Smooth muscle cell (in vitro differentiated cells): ENCODE measurements at regions not wholly inside any gene's neighbourhood (a gene's known extent, or its start where the extent isn't known, plus 50 kb on each side); places are given as distances from the start of the nearest gene placed in this dataset.

Experiments
- DNase-seq: peaks from one replicate; lab custom pipeline; 2025; ENCODE audit not compliant: unreplicated experiment; lab: John Stamatoyannopoulos, UW
- H2AFZ ChIP-seq: fragments of 200-600 bp; sonication (generic); 2 replicates; pipeline ENCODE4 v1.6.0; 2016; ENCODE audit warnings: antibody characterized with exemption, low read depth, mild to moderate bottlenecking
- H3F3A ChIP-seq: fragments of 200-600 bp; sonication (generic); 2 replicates; pipeline ENCODE4 v1.6.0; 2017; ENCODE audit warnings: antibody characterized with exemption, low read depth
- H3K27ac ChIP-seq: fragments of 200-600 bp; sonication (generic); 2 replicates; pipeline ENCODE4 v1.5.1; 2016; ENCODE audit warnings: low read depth, mild to moderate bottlenecking
- H3K27me3 ChIP-seq: fragments of 200-600 bp; sonication (generic); 2 replicates; pipeline ENCODE4 v1.6.1; 2016; ENCODE audit warnings: low read depth, mild to moderate bottlenecking
- H3K36me3 ChIP-seq: fragments of 200-600 bp; sonication (generic); 2 replicates; pipeline ENCODE4 v1.5.1; 2016; ENCODE audit warnings: low read depth
- H3K4me1 ChIP-seq: fragments of 200-600 bp; sonication (generic); 2 replicates; pipeline ENCODE4 v1.5.1; 2016; ENCODE audit warnings: low read depth
- H3K4me2 ChIP-seq: fragments of 200-600 bp; sonication (generic); 2 replicates; pipeline ENCODE4 v1.6.0; 2016; ENCODE audit warnings: mild to moderate bottlenecking
- H3K4me3 ChIP-seq: fragments of 200-600 bp; sonication (generic); 2 replicates; pipeline ENCODE4 v1.5.1; 2016; ENCODE audit warnings: mild to moderate bottlenecking
- H3K79me2 ChIP-seq: fragments of 200-600 bp; sonication (generic); 2 replicates; pipeline ENCODE4 v1.6.0; 2016; ENCODE audit warnings: low read depth, mild to moderate bottlenecking
- H3K9ac ChIP-seq: fragments of 200-600 bp; sonication (generic); 2 replicates; pipeline ENCODE4 v1.6.0; 2016; ENCODE audit warnings: low read depth
- H3K9me3 ChIP-seq: fragments of 200-600 bp; sonication (generic); replicated peaks from 2 replicates; pipeline ENCODE4 v1.5.1; 2016; ENCODE audit warnings: low read depth
- H4K20me1 ChIP-seq: fragments of 200-600 bp; sonication (generic); 2 replicates; pipeline ENCODE4 v1.6.0; 2016; ENCODE audit warnings: low read depth
- WGBS: methylation state at CpG from one replicate; pipeline ENCODE4 v1.1.7; 2016; ENCODE audit warnings: low lambda C conversion rate; 5-methylcytosine and 5-hydroxymethylcytosine counted together
- TF ChIP-seq, protein P1 (sequence below): fragments of 200-600 bp; sonication (generic); IDR thresholded peaks from 2 replicates; pipeline ENCODE4 v1.5.1; 2017; ENCODE audit warnings: borderline replicate concordance, mild to moderate bottlenecking, antibody characterized with exemption; ENCODE audit not compliant: insufficient read depth, poor library complexity, severe bottlenecking

GRCh38 chr13:27673911-27674310 lies 52.2 kb downstream of the POLR1D start:
- DNase-seq: no peak
- Histone ChIP-seq H3K9ac (no peak overlapping the region), H4K20me1 (no peaks in the 10 kb centered on the region), H3K36me3 (no peaks in the 10 kb centered on the region), H3K4me2 (no peak overlapping the region), H3K27ac (no peak overlapping the region), H3K79me2 (no peaks in the 10 kb centered on the region), H3K4me1 (no peaks in the 10 kb centered on the region), H3F3A (no peaks in the 10 kb centered on the region), H3K27me3 (no peaks in the 10 kb centered on the region), H2AFZ (no peak overlapping the region), H3K9me3 (no peaks in the 10 kb centered on the region), H3K4me3 (no peak overlapping the region)
- TF ChIP-seq, protein P1, sequence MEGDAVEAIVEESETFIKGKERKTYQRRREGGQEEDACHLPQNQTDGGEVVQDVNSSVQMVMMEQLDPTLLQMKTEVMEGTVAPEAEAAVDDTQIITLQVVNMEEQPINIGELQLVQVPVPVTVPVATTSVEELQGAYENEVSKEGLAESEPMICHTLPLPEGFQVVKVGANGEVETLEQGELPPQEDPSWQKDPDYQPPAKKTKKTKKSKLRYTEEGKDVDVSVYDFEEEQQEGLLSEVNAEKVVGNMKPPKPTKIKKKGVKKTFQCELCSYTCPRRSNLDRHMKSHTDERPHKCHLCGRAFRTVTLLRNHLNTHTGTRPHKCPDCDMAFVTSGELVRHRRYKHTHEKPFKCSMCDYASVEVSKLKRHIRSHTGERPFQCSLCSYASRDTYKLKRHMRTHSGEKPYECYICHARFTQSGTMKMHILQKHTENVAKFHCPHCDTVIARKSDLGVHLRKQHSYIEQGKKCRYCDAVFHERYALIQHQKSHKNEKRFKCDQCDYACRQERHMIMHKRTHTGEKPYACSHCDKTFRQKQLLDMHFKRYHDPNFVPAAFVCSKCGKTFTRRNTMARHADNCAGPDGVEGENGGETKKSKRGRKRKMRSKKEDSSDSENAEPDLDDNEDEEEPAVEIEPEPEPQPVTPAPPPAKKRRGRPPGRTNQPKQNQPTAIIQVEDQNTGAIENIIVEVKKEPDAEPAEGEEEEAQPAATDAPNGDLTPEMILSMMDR: no peak
- WGBS: 83% methylated on average over 1 of the region's 1 CpG

GRCh38 chr13:27678306-27679040 lies 56.8 kb downstream of the POLR1D start:
- TF ChIP-seq, protein P1: no peak
- Histone ChIP-seq H3K36me3 (no peaks in the 10 kb centered on the region), H3K4me3 (no peak overlapping the region), H3F3A (no peaks in the 10 kb centered on the region), H4K20me1 (no peaks in the 10 kb centered on the region), H3K79me2 (no peaks in the 10 kb centered on the region), H3K4me1 (no peaks in the 10 kb centered on the region), H3K9me3 (no peaks in the 10 kb centered on the region), H3K27ac (no peak overlapping the region), H3K27me3 (peaks cover 15% of the 10 kb centered on the region), H2AFZ (no peak overlapping the region), H3K9ac (no peak overlapping the region), H3K4me2 (no peak overlapping the region)
- 71% methylated on average over 6 of the region's 6 CpGs for WGBS
- no peak for DNase-seq

- H3K79me2 ChIP-seq: no peaks in the 10 kb centered on the region
- no peak overlapping the region for H3K4me2 ChIP-seq
- H3K4me1 ChIP-seq: no peaks in the 10 kb centered on the region
- TF ChIP-seq, protein P1: no peak
- WGBS: 100% methylated on average over 1 of the region's 1 CpG
- H3K4me3 ChIP-seq: no peak overlapping the region
- H2AFZ ChIP-seq: no peak overlapping the region
- H3K9ac ChIP-seq: no peak overlapping the region
- no peak for DNase-seq
- no peaks in the 10 kb centered on the region for H3K36me3 ChIP-seq
- no peaks in the 10 kb centered on the region for H3K9me3 ChIP-seq
- H3K27me3 ChIP-seq: peaks cover 15% of the 10 kb centered on the region
- H3K27ac ChIP-seq: no peak overlapping the region
- H3F3A ChIP-seq: no peaks in the 10 kb centered on the region
- H4K20me1 ChIP-seq: no peaks in the 10 kb centered on the region
Measured at GRCh38 chr13:27679396-27679795, 57.7 kb downstream of the POLR1D start.

DNA sequence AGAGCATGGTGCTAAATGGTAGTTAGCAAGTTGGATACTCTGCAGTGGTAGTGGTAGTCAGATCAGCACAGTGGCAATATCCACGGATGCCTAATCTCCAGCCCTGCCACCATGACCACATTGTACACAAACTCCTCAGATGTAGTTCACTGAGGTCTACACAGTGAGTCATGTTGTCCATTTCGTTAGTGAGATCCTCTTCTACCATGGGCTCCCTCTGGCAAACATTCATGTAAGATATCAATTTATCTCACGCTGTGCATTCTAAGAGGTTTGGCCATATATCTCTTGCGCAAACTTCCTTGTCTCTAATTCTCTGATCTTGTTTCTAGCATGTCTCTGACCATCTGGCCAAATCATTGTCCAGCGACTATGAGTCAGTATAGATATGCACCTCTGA lies 58.2 kb downstream of the POLR1D start:
- no peak for DNase-seq
- TF ChIP-seq, protein P1: no peak
- Histone ChIP-seq H3K27me3 (peaks cover 15% of the 10 kb centered on the region), H3K4me3 (no peak overlapping the region), H3K36me3 (no peaks in the 10 kb centered on the region), H3K79me2 (no peaks in the 10 kb centered on the region), H3K27ac (no peak overlapping the region), H3K9ac (no peak overlapping the region), H4K20me1 (no peaks in the 10 kb centered on the region), H3K4me1 (no peaks in the 10 kb centered on the region), H3K9me3 (no peaks in the 10 kb centered on the region), H2AFZ (no peak overlapping the region), H3F3A (no peaks in the 10 kb centered on the region), H3K4me2 (no peak overlapping the region)
- WGBS: 76% methylated on average over 5 of the region's 5 CpGs
